ENCODE measurements at regions not wholly inside any gene's neighbourhood (a gene's known extent, or its start where the extent isn't known, plus 50 kb on each side); places are given as distances from the start of the nearest gene placed in this dataset.

- no peak for TF ChIP-seq YY1 (IDR thresholded peaks at IDR 0.05; ENCODE audit: insufficient read depth, insufficient read length)
- TF ChIP-seq SUZ12 (IDR thresholded peaks at IDR 0.05; ENCODE audit: extremely low read depth, insufficient read depth, insufficient read length) = no peak
Observed at GRCh38 chr4:11636551-11636950, 207.9 kb upstream of the HS3ST1 start.

Data from NT2/D1 (cell line).